ENCODE measurements at regions not wholly inside any gene's neighbourhood (a gene's known extent, or its start where the extent isn't known, plus 50 kb on each side); places are given as distances from the start of the nearest gene placed in this dataset.
"Not testable (repeated sequence)": the region's sequence is repeated elsewhere in the genome, so short reads cannot be mapped to it uniquely, and the experiment has no call there.

GRCh38 chr1:201640624-201641023 is 101.7 kb downstream of the NAV1 start:
- Mint-ChIP-seq H3K27ac (ENCODE audit: unreplicated experiment) (no peak overlapping the region), H3K27me3 (ENCODE audit: unreplicated experiment) (peaks cover 80% of the 10 kb centered on the region), H3K4me1 (ENCODE audit: low read depth, unreplicated experiment) (no peaks in the 10 kb centered on the region), H3K36me3 (ENCODE audit: insufficient read depth, unreplicated experiment) (no peaks in the 10 kb centered on the region), H3K9me3 (ENCODE audit: low read depth, unreplicated experiment) (peaks cover 2% of the 10 kb centered on the region), H3K4me3 (ENCODE audit: low read depth, unreplicated experiment) (no peak overlapping the region)
- BruUV-seq (replicated peaks) = no TSS peak
- intact Hi-C loops (cut with micrococcal nuclease; ENCODE audit: unreplicated experiment) = no loop called here
- no peak for DNase-seq
- TF ChIP-seq CTCF (IDR thresholded peaks at IDR 0.05; ENCODE audit: unreplicated experiment) = no peak
- CTCF ChIA-PET = no interaction called here

DNA sequence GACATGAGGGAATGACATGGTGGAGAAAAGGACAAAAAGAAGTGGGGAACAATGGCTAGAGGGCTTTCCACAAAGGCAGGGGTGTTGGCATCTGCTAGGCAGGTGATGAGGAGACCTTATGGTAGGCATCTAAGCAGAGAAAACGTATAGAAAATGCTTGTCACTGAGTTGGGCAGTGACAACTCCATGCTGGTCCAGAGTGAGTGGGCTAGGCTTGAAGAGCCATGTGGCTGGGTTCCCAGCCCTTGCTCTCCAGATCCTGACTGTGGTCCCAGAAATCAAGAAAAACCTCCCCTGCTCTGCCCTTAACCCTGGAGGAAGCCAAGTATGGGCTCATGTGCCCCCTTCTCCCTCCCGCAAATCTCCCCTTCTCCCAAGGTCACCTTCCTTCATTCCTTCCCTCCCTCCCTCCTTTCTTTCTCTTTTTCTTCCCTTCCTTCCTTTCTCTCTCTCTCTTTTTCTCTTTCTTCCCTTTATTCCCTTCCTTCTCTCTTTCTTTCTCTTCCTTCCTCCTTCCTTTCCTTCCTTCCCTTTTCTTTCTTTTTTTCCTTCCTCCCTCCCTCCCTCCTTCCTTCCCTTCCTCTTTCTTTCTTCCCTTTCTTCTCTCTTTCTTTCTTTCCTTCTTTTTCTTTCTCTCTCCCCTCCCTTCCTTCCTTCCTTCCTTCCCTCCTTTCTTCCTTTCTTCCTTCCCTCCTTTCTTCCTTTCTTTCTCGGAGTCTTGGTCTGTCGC is 102.8 kb downstream of the NAV1 start:
- TF ChIP-seq CTCF (IDR thresholded peaks at IDR 0.05; ENCODE audit: unreplicated experiment) = no peak
- intact Hi-C loops (cut with micrococcal nuclease; ENCODE audit: unreplicated experiment) = no loop called here
- Mint-ChIP-seq H3K9me3 (ENCODE audit: low read depth, unreplicated experiment) (peaks cover 2% of the 10 kb centered on the region), H3K36me3 (ENCODE audit: insufficient read depth, unreplicated experiment) (no peaks in the 10 kb centered on the region), H3K27me3 (ENCODE audit: unreplicated experiment) (peaks cover 81% of the 10 kb centered on the region), H3K27ac (ENCODE audit: unreplicated experiment) (no peak overlapping the region), H3K4me1 (ENCODE audit: low read depth, unreplicated experiment) (no peaks in the 10 kb centered on the region), H3K4me3 (ENCODE audit: low read depth, unreplicated experiment) (no peak overlapping the region)
- no TSS peak for BruUV-seq (replicated peaks)
- DNase-seq = no peak
- CTCF ChIA-PET = no interaction called here

DNA sequence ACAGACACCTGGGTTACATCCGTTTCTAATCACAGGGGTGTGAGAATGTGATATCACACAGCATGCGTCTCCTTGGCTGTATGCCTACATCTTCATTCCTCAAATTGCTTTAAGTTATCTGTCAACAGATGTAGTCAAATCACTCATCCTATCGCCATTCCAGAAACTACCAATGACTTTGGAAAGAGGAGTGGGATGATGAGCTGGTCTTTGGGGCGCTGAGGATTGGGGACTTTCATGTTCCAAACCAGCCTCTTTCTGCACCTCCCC is 104.8 kb downstream of the NAV1 start:
- no peak for TF ChIP-seq CTCF (IDR thresholded peaks at IDR 0.05; ENCODE audit: unreplicated experiment)
- no peaks in the 10 kb centered on the region for H3K36me3 Mint-ChIP-seq (ENCODE audit: insufficient read depth, unreplicated experiment)
- H3K9me3 Mint-ChIP-seq (ENCODE audit: low read depth, unreplicated experiment) = peaks cover 2% of the 10 kb centered on the region
- no peak overlapping the region for H3K27ac Mint-ChIP-seq (ENCODE audit: unreplicated experiment)
- DNase-seq = no peak
- no TSS peak for BruUV-seq (replicated peaks)
- CTCF ChIA-PET = interaction anchor here (0.6 to 0.7 kb wide), 2 partner anchors 65 to 1398 kb away, joined by 4 to 10 read pairs; no protein-coding TSS in a partner anchor
- intact Hi-C loops (cut with micrococcal nuclease; ENCODE audit: unreplicated experiment) = no loop called here
- H3K27me3 Mint-ChIP-seq (ENCODE audit: unreplicated experiment) = peaks cover 95% of the 10 kb centered on the region
- no peak overlapping the region for H3K4me3 Mint-ChIP-seq (ENCODE audit: low read depth, unreplicated experiment)
- H3K4me1 Mint-ChIP-seq (ENCODE audit: low read depth, unreplicated experiment) = no peaks in the 10 kb centered on the region

DNA sequence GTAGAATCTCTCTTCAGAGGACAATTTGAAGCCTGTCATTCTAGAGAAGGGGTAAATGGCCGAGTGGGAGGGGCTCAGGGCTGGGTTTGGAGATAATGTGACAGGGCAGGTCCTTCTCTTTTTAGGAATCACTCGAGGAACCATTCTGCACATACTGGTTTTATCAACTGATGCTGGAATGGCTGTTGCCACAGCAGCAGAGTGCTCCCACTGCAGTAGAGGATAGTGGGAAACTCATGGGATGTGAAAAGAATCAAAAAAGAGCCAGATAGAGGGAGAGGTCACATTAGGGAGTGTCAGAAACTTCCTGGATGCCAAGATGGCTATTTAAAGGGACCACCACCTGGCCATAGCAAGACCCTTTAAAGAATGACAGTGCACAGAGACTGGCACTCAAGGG is 105.3 kb downstream of the NAV1 start:
- peaks cover 95% of the 10 kb centered on the region for H3K27me3 Mint-ChIP-seq (ENCODE audit: unreplicated experiment)

GRCh38 chr1:201645000-201645399 is 106.1 kb downstream of the NAV1 start:
- H3K27me3 Mint-ChIP-seq (ENCODE audit: unreplicated experiment) = peaks cover 99% of the 10 kb centered on the region
- intact Hi-C loops (cut with micrococcal nuclease; ENCODE audit: unreplicated experiment); BruUV-seq (replicated peaks); H3K4me3 Mint-ChIP-seq (ENCODE audit: low read depth, unreplicated experiment); H3K9me3 Mint-ChIP-seq (ENCODE audit: low read depth, unreplicated experiment); DNase-seq; H3K4me1 Mint-ChIP-seq (ENCODE audit: low read depth, unreplicated experiment); H3K36me3 Mint-ChIP-seq (ENCODE audit: insufficient read depth, unreplicated experiment); H3K27ac Mint-ChIP-seq (ENCODE audit: unreplicated experiment); CTCF ChIA-PET: not testable (repeated sequence)

More for the DNA sequence above, 105.3 kb downstream of the NAV1 start:
- H3K4me1 Mint-ChIP-seq (ENCODE audit: low read depth, unreplicated experiment) = no peaks in the 10 kb centered on the region
- H3K9me3 Mint-ChIP-seq (ENCODE audit: low read depth, unreplicated experiment) = peaks cover 2% of the 10 kb centered on the region
- no peaks in the 10 kb centered on the region for H3K36me3 Mint-ChIP-seq (ENCODE audit: insufficient read depth, unreplicated experiment)
- H3K27ac Mint-ChIP-seq (ENCODE audit: unreplicated experiment) = no peak overlapping the region
- H3K4me3 Mint-ChIP-seq (ENCODE audit: low read depth, unreplicated experiment) = no peak overlapping the region
- DNase-seq = no peak
- intact Hi-C loops (cut with micrococcal nuclease; ENCODE audit: unreplicated experiment) = no loop called here
- no TSS peak for BruUV-seq (replicated peaks)
- no peak for TF ChIP-seq CTCF (IDR thresholded peaks at IDR 0.05; ENCODE audit: unreplicated experiment)
- CTCF ChIA-PET = no interaction called here
